SK-N-SH (cell line): ENCODE measurements at regions not wholly inside any gene's neighbourhood (a gene's known extent, or its start where the extent isn't known, plus 50 kb on each side); places are given as distances from the start of the nearest gene placed in this dataset.

Experiments
- CTCF ChIA-PET: fragments of 300-600, 350-600 bp; formaldehyde crosslinking; extraction: SDS; loops from one replicate; lab custom pipeline; 2021; lab: Yijun Ruan, JAX
- POLR2A ChIA-PET: fragments of 350-600 bp; sonication (Branson Sonifier 250); formaldehyde crosslinking; extraction: SDS; loops from one replicate; lab custom pipeline; 2020; ENCODE audit warnings: antibody characterized with exemption, inconsistent platforms; lab: Yijun Ruan, JAX
- DNase-seq: peaks from one replicate; pipeline ENCODE4 v3.0.0; 2012
- H2AFZ ChIP-seq: fragments of 200-600 bp; sonication (generic); 2 replicates; pipeline ENCODE4 v1.8.1; 2016; ENCODE audit warnings: antibody characterized with exemption, mild to moderate bottlenecking, low read depth
- H3F3A ChIP-seq: fragments of 200-600 bp; sonication (generic); replicated peaks from 2 replicates; pipeline ENCODE3; 2016; ENCODE audit warnings: antibody characterized with exemption, mild to moderate bottlenecking; ENCODE audit not compliant: insufficient read depth
- H3K27ac ChIP-seq, 2 experiments: fragments of 200-500 bp in 1 of 2; fragments of 200-600 bp in 1 of 2; sonication (Bioruptor generic) in 1 of 2; sonication (generic), shearing (Covaris generic) in 1 of 2; 2 replicates each; pipeline versions ENCODE4 v1.5.1 to v1.6.1; 2014 to 2016; ENCODE audit warnings: low read depth in 2 of 2, inconsistent platforms in 1 of 2, low read length in 1 of 2, mild to moderate bottlenecking in 1 of 2, mixed read lengths in 1 of 2
- H3K27me3 ChIP-seq: fragments of 200-600 bp; sonication (generic), shearing (Covaris generic); 2 replicates; pipeline ENCODE4 v1.6.1; 2016; ENCODE audit warnings: mixed run types; ENCODE audit not compliant: insufficient read depth
- H3K36me3 ChIP-seq, 2 experiments: fragments of 200-500 bp in 1 of 2; fragments of 200-600 bp in 1 of 2; sonication (Bioruptor generic) in 1 of 2; sonication (generic) in 1 of 2; replicated peaks in 1 of 2; 2 replicates each; pipeline versions ENCODE3 to v1.5.1; 2014 to 2016; ENCODE audit warnings: low read length in 1 of 2, mild to moderate bottlenecking in 1 of 2; ENCODE audit not compliant: insufficient read depth in 2 of 2, control insufficient read depth in 1 of 2
- H3K4me1 ChIP-seq, 2 experiments: fragments of 200-500 bp in 1 of 2; fragments of 200-600 bp in 1 of 2; sonication (Bioruptor generic) in 1 of 2; sonication (generic), shearing (Covaris generic) in 1 of 2; 2 replicates each; pipeline versions ENCODE4 v1.5.1 to v1.6.1; 2014 to 2016; ENCODE audit warnings: low read depth in 1 of 2, low read length in 1 of 2, mixed run types in 1 of 2; ENCODE audit not compliant: insufficient read depth in 2 of 2, control insufficient read depth in 1 of 2
- H3K4me2 ChIP-seq: fragments of 200-600 bp; sonication (generic), shearing (Covaris generic); 2 replicates; pipeline ENCODE4 v1.6.1; 2017; ENCODE audit warnings: mixed run types
- H3K4me3 ChIP-seq, 2 experiments: fragments of 200-500 bp in 1 of 2; fragments of 200-600 bp in 1 of 2; sonication (Bioruptor generic) in 1 of 2; sonication (generic), shearing (Covaris generic) in 1 of 2; 2 replicates each; pipeline versions ENCODE4 v1.5.1 to v1.8.1; 2014 to 2016; ENCODE audit warnings: low read depth in 2 of 2, inconsistent platforms in 1 of 2, low read length in 1 of 2, mild to moderate bottlenecking in 1 of 2, mixed read lengths in 1 of 2, moderate library complexity in 1 of 2
- H3K79me2 ChIP-seq: fragments of 200-600 bp; sonication (generic); 2 replicates; pipeline ENCODE4 v1.8.1; 2017; ENCODE audit warnings: mild to moderate bottlenecking; ENCODE audit not compliant: insufficient read depth
- H3K9ac ChIP-seq: fragments of 200-600 bp; sonication (generic); 2 replicates; pipeline ENCODE4 v1.6.1; 2017; ENCODE audit warnings: mixed run types
- H3K9me2 ChIP-seq: fragments of 200-600 bp; sonication (generic); 2 replicates; pipeline ENCODE4 v1.6.1; 2017; ENCODE audit warnings: mixed run types
- H3K9me3 ChIP-seq: fragments of 200-600 bp; sonication (generic); 2 replicates; pipeline ENCODE4 v1.6.1; 2017; ENCODE audit warnings: mixed run types, mild to moderate bottlenecking, moderate library complexity
- H4K20me1 ChIP-seq: fragments of 200-600 bp; sonication (generic); 2 replicates; pipeline ENCODE4 v1.6.1; 2017; ENCODE audit warnings: mild to moderate bottlenecking, mixed run types; ENCODE audit not compliant: insufficient read depth
- CHD2 ChIP-seq: fragments of 150-350 bp; IDR thresholded peaks from 2 replicates; pipeline ENCODE4 v1.6.1; 2018; ENCODE audit warnings: low read length; ENCODE audit not compliant: partially characterized antibody
- EP300 ChIP-seq, 2 experiments: IDR thresholded peaks; 2 replicates each; pipeline versions ENCODE4 v1.4.0 to v1.6.1; 2012; ENCODE audit warnings: borderline replicate concordance in 1 of 2, low read depth in 1 of 2, low read length in 1 of 2
- FOXJ3 ChIP-seq: sonication (generic); formaldehyde crosslinking; IDR thresholded peaks from 2 replicates; pipeline ENCODE4 v1.5.1; 2020; ENCODE audit warnings: mild to moderate bottlenecking, missing genetic modification reagents
- GABPA ChIP-seq: IDR thresholded peaks from 2 replicates; pipeline ENCODE4 v1.4.0; 2012; ENCODE audit warnings: low read depth, mild to moderate bottlenecking
- GATA2 ChIP-seq: sonication (generic); formaldehyde crosslinking; IDR thresholded peaks from 2 replicates; pipeline ENCODE4 v1.5.0; 2020; ENCODE audit warnings: mild to moderate bottlenecking, missing genetic modification reagents
- JUND ChIP-seq: IDR thresholded peaks from 2 replicates; pipeline ENCODE4 v1.4.0; 2012
- MEF2A ChIP-seq: IDR thresholded peaks from 2 replicates; pipeline ENCODE4 v1.4.0; 2012; ENCODE audit warnings: low read depth, borderline replicate concordance
- MXI1 ChIP-seq: IDR thresholded peaks from 2 replicates; pipeline ENCODE4 v1.6.1; 2012; ENCODE audit warnings: mild to moderate bottlenecking, low read depth, low read length, improper control_type of control experiment
- RAD21 ChIP-seq: IDR thresholded peaks from 2 replicates; pipeline ENCODE4 v1.6.1; 2012; ENCODE audit warnings: mild to moderate bottlenecking, low read length
- RXRA ChIP-seq: IDR thresholded peaks from 2 replicates; pipeline ENCODE4 v1.4.0; 2012; ENCODE audit warnings: low read depth, mild to moderate bottlenecking, borderline replicate concordance
- SIN3A ChIP-seq: IDR thresholded peaks from 2 replicates; pipeline ENCODE4 v1.6.1; 2012; ENCODE audit warnings: low read depth, mild to moderate bottlenecking, low read length, moderate library complexity, borderline replicate concordance
- TCF12 ChIP-seq: IDR thresholded peaks from 2 replicates; pipeline ENCODE4 v1.4.0; 2012
- WGBS: methylation state at CpG from one replicate; pipeline ENCODE4 v1.1.6; 2017; ENCODE audit warnings: low lambda C conversion rate; 5-methylcytosine and 5-hydroxymethylcytosine counted together
- TF ChIP-seq, protein P1 (sequence below): fragments of 150-350 bp; IDR thresholded peaks from 2 replicates; pipeline ENCODE4 v1.6.1; 2016; ENCODE audit warnings: mild to moderate bottlenecking, low read depth, low read length
- TF ChIP-seq, protein P2 (sequence below): IDR thresholded peaks from 2 replicates; pipeline ENCODE4 v1.4.0; 2012; ENCODE audit warnings: low read depth, borderline replicate concordance
- TF ChIP-seq, protein P3 (sequence below): fragments of 200-600 bp; sonication (generic); IDR thresholded peaks from 2 replicates; pipeline ENCODE4 v1.6.1; 2017; ENCODE audit warnings: antibody characterized with exemption, mild to moderate bottlenecking, moderate library complexity
- TF ChIP-seq, protein P4 (sequence below): IDR thresholded peaks from 2 replicates; pipeline ENCODE4 v1.4.0; 2012; ENCODE audit warnings: low read depth, borderline replicate concordance

DNA sequence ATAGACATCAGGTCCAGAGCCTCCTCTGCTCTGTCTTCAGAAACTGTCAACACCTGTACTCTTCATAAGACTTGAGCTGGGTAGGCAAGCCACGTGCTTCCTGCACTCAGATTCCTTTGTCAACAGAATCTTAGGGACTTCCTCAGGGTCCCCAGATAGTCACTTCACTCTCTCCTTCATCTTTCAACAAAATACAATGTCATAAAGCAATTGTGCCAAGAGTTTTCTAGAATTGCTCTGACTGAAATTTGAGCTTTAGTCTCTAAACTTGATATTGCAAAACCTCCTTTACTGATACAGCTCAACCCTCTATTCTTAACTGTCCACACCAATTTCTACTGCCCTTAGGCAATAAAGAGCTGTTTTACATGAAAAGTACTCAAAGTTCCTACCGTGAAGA, 179.9 kb downstream of the IRS2 start:
- H3K9me2 ChIP-seq, result no peaks in the 10 kb centered on the region
- H3K9ac ChIP-seq, result no peak overlapping the region
- WGBS, result 14% methylated on average over 2 of the region's 2 CpGs
- H3K4me3 ChIP-seq, result no peak overlapping the region
- no peaks in the 10 kb centered on the region for H3K36me3 ChIP-seq
- ChIA-PET CTCF (interaction anchor here (1.7 kb wide), 1 partner anchor 27 kb away, joined by 4 read pairs; no protein-coding TSS in a partner anchor), POLR2A (no interaction called here)
- TF ChIP-seq, protein P1, sequence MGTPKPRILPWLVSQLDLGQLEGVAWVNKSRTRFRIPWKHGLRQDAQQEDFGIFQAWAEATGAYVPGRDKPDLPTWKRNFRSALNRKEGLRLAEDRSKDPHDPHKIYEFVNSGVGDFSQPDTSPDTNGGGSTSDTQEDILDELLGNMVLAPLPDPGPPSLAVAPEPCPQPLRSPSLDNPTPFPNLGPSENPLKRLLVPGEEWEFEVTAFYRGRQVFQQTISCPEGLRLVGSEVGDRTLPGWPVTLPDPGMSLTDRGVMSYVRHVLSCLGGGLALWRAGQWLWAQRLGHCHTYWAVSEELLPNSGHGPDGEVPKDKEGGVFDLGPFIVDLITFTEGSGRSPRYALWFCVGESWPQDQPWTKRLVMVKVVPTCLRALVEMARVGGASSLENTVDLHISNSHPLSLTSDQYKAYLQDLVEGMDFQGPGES, result no peak
- TF ChIP-seq MEF2A (no peak), TCF12 (no peak), FOXJ3 (no peak), RXRA (no peak), GABPA (no peak)
- TF ChIP-seq, protein P2, sequence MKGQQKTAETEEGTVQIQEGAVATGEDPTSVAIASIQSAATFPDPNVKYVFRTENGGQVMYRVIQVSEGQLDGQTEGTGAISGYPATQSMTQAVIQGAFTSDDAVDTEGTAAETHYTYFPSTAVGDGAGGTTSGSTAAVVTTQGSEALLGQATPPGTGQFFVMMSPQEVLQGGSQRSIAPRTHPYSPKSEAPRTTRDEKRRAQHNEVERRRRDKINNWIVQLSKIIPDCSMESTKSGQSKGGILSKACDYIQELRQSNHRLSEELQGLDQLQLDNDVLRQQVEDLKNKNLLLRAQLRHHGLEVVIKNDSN, result no peak
- TF ChIP-seq, protein P3, sequence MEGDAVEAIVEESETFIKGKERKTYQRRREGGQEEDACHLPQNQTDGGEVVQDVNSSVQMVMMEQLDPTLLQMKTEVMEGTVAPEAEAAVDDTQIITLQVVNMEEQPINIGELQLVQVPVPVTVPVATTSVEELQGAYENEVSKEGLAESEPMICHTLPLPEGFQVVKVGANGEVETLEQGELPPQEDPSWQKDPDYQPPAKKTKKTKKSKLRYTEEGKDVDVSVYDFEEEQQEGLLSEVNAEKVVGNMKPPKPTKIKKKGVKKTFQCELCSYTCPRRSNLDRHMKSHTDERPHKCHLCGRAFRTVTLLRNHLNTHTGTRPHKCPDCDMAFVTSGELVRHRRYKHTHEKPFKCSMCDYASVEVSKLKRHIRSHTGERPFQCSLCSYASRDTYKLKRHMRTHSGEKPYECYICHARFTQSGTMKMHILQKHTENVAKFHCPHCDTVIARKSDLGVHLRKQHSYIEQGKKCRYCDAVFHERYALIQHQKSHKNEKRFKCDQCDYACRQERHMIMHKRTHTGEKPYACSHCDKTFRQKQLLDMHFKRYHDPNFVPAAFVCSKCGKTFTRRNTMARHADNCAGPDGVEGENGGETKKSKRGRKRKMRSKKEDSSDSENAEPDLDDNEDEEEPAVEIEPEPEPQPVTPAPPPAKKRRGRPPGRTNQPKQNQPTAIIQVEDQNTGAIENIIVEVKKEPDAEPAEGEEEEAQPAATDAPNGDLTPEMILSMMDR, result no peak
- TF ChIP-seq, protein P4, sequence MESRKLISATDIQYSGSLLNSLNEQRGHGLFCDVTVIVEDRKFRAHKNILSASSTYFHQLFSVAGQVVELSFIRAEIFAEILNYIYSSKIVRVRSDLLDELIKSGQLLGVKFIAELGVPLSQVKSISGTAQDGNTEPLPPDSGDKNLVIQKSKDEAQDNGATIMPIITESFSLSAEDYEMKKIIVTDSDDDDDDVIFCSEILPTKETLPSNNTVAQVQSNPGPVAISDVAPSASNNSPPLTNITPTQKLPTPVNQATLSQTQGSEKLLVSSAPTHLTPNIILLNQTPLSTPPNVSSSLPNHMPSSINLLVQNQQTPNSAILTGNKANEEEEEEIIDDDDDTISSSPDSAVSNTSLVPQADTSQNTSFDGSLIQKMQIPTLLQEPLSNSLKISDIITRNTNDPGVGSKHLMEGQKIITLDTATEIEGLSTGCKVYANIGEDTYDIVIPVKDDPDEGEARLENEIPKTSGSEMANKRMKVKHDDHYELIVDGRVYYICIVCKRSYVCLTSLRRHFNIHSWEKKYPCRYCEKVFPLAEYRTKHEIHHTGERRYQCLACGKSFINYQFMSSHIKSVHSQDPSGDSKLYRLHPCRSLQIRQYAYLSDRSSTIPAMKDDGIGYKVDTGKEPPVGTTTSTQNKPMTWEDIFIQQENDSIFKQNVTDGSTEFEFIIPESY, result no peak
- no peak overlapping the region for H3K27ac ChIP-seq
- no peak overlapping the region for H3K4me2 ChIP-seq
- H4K20me1 ChIP-seq, result no peaks in the 10 kb centered on the region
- no peaks in the 10 kb centered on the region for H3K27me3 ChIP-seq
- H3K79me2 ChIP-seq, result no peaks in the 10 kb centered on the region
- no peaks in the 10 kb centered on the region for H3K9me3 ChIP-seq
- no peaks in the 10 kb centered on the region for H3F3A ChIP-seq
- no peak overlapping the region for H2AFZ ChIP-seq
- DNase-seq, result no peak
- H3K4me1 ChIP-seq, result peaks cover 0 to 2% of the 10 kb centered on the region in 2 experiments; a peak in 1 of 4 replicates

DNA sequence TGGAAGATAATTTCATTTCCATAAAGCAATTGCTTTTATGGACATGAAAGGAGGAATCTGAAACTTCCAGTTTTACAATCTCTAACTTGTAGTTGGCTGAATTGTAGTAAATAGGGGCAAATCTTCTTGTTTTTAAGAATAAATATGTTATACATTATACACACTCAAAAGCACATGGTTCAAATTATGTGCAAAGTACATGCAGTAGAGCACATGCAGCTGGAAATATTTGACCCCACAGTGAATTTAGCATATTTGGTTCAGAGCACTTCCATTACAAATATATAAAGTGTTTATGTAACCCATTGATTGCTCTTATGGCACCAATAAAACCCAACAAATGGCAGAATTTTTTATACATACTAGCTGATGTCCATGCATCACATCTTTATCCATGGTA, 180.5 kb downstream of the IRS2 start:
- no peaks in the 10 kb centered on the region for H3K36me3 ChIP-seq
- no peaks in the 10 kb centered on the region; the same call in 1 of the 2 replicates for H3K27me3 ChIP-seq
- ChIA-PET CTCF (interaction anchor here (1.0 to 1.7 kb wide), 2 partner anchors 28 to 62 kb away, joined by 3 to 4 read pairs; no protein-coding TSS in a partner anchor), POLR2A (no interaction called here)
- H3K9me3 ChIP-seq, result no peaks in the 10 kb centered on the region
- no peaks in the 10 kb centered on the region for H4K20me1 ChIP-seq
- no peak for DNase-seq
- H3K9ac ChIP-seq, result no peak overlapping the region
- no peak overlapping the region for H2AFZ ChIP-seq
- H3K79me2 ChIP-seq, result no peaks in the 10 kb centered on the region
- no peaks in the 10 kb centered on the region for H3K9me2 ChIP-seq
- no peak overlapping the region for H3K4me2 ChIP-seq
- H3K27ac ChIP-seq, result no peak overlapping the region
- H3F3A ChIP-seq, result no peaks in the 10 kb centered on the region
- H3K4me1 ChIP-seq, result peaks cover 0 to 4% of the 10 kb centered on the region in 2 experiments; a peak in 1 of 4 replicates
- no peak overlapping the region for H3K4me3 ChIP-seq
- TF ChIP-seq MXI1 (no peak), RXRA (no peak), TCF12 (no peak), RAD21 (no peak), GATA2 (no peak), JUND (no peak), SIN3A (no peak), CHD2 (no peak), GABPA (no peak), EP300 (IDR thresholded peaks at IDR 0.05; ENCODE audit: borderline replicate concordance in 1 of 2, low read depth in 1 of 2, low read length in 1 of 2) (no peak)
- TF ChIP-seq, protein P4, result no peak
- TF ChIP-seq, protein P3, result no peak
